Epithelial cell of proximal tubule (primary cell): ENCODE measurements at regions not wholly inside any gene's neighbourhood (a gene's known extent, or its start where the extent isn't known, plus 50 kb on each side); places are given as distances from the start of the nearest gene placed in this dataset.

Experiments
- DNase-seq: peaks from one replicate; pipeline ENCODE4 v3.0.0-alpha.2; 2011; ENCODE audit warnings: low read depth
- H3K4me3 ChIP-seq: 2 replicates; pipeline ENCODE4 v1.5.1; 2011; ENCODE audit warnings: low read depth, mild to moderate bottlenecking, low read length
- TF ChIP-seq, protein P1 (sequence below): conservative IDR thresholded peaks from 2 replicates; pipeline ENCODE4 v1.5.1; 2012; ENCODE audit warnings: low read depth, mild to moderate bottlenecking, low read length

GRCh38 chr4:100970414-100970813 lies 376.9 kb downstream of the PPP3CA start:
- TF ChIP-seq, protein P1, sequence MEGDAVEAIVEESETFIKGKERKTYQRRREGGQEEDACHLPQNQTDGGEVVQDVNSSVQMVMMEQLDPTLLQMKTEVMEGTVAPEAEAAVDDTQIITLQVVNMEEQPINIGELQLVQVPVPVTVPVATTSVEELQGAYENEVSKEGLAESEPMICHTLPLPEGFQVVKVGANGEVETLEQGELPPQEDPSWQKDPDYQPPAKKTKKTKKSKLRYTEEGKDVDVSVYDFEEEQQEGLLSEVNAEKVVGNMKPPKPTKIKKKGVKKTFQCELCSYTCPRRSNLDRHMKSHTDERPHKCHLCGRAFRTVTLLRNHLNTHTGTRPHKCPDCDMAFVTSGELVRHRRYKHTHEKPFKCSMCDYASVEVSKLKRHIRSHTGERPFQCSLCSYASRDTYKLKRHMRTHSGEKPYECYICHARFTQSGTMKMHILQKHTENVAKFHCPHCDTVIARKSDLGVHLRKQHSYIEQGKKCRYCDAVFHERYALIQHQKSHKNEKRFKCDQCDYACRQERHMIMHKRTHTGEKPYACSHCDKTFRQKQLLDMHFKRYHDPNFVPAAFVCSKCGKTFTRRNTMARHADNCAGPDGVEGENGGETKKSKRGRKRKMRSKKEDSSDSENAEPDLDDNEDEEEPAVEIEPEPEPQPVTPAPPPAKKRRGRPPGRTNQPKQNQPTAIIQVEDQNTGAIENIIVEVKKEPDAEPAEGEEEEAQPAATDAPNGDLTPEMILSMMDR = no peak
- no peak for DNase-seq
- no peak overlapping the region for H3K4me3 ChIP-seq

DNA sequence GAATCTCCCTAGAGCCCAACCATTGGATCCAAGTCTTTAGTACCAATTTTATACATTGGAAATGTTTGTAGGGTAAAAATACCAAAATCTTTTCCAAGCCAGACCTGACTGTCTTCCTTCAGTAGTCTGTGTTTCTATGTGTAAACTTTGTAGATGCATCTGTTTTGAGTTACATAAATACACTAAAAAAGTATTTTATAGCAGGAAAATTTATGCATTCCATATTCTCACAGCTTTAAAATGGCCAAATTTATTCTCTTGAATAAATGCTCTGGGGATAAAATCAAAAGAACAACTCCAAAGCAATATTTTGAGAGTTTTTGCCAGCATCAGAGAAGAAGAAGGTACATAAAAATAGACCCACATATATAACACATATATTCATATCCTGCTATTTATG lies 377.4 kb downstream of the PPP3CA start:
- no peak for DNase-seq
- TF ChIP-seq, protein P1 = no peak
- H3K4me3 ChIP-seq = no peak overlapping the region

GRCh38 chr4:100968046-100968445 lies 379.3 kb downstream of the PPP3CA start:
- no peak for DNase-seq
- TF ChIP-seq, protein P1 = no peak
- no peak overlapping the region for H3K4me3 ChIP-seq

GRCh38 chr4:100963627-100964026 lies 383.7 kb downstream of the PPP3CA start:
- DNase-seq = no peak
- TF ChIP-seq, protein P1 = no peak
- H3K4me3 ChIP-seq = no peak overlapping the region

GRCh38 chr4:100962698-100963097 lies 384.6 kb downstream of the PPP3CA start:
- TF ChIP-seq, protein P1 = no peak
- H3K4me3 ChIP-seq = no peak overlapping the region
- no peak for DNase-seq

DNA sequence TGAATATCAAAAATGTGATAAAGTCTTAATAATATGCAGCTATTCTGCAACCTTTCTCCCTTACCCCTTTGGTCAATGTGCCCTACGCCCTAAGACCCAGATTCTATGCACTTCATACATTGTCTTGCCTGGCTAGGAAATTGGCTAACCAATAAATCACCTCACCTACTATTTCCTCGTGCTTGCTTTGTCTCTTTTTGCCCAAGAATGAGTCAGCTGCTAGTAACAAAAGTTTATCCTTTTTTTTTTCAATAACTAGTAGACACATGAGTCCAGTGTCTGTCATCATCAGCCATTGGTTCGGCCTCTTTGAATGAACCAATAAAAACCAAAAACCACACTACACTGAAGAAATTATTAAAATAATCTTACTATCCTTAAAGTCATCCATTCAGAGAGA lies 387.1 kb downstream of the PPP3CA start:
- TF ChIP-seq, protein P1 = no peak
- no peak overlapping the region for H3K4me3 ChIP-seq
- no peak for DNase-seq

GRCh38 chr4:100954046-100954445 lies 393.3 kb downstream of the PPP3CA start:
- TF ChIP-seq, protein P1 = no peak
- H3K4me3 ChIP-seq = no peak overlapping the region
- no peak for DNase-seq
